GM18867 (cell line): ENCODE measurements at regions not wholly inside any gene's neighbourhood (a gene's known extent, or its start where the extent isn't known, plus 50 kb on each side); places are given as distances from the start of the nearest gene placed in this dataset.
"Not testable (repeated sequence)": the region's sequence is repeated elsewhere in the genome, so short reads cannot be mapped to it uniquely, and the experiment has no call there.

Source experiments
- ATAC-seq: cut with Tn5 transposase; IDR thresholded peaks from one replicate; pipeline ENCODE4 v1.9.1; 2021; ENCODE audit warnings: mild to moderate bottlenecking, moderate library complexity; ENCODE audit not compliant: unreplicated experiment

- no peak for ATAC-seq
These were observed 229.9 kb downstream of the ZNF608 start for GRCh38 chr5:124516567-124516966.

DNA sequence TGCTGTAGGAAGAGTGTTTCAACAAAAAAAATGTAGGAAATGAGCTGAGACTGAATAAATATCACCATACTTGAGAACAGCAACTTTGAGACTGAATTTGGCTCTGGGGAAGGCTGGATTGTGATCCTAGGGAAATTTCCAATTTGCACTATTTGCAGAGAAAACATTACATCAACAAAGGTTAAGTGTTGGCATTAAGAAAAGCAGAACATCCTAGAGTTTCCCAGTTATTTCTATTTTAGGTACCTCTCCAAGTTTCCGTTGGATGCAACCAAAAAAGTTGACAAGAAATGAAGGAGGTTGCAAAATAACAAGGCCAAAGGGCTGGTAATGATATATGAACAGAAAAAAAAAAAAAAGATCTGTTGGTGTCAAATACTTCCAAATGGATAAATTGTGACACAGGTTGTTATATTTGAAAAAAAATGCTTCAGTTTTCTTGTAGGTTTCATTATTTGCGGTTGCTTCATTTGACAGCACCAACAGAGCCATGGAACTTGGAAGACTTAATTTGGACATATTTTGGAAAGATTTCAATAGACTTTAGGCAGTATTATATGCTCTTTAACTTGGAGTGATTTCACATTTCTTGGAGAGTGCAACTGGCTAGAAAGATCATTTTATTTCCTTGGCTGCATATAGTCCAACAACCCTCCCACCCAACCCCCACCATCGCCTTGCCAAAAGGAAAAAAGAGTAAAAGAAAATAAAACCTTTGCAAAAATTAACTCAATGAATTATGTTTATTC, 230.8 kb downstream of the ZNF608 start:
- ATAC-seq: no peak

GRCh38 chr5:124514956-124515355, 231.5 kb downstream of the ZNF608 start:
- ATAC-seq: no peak

DNA sequence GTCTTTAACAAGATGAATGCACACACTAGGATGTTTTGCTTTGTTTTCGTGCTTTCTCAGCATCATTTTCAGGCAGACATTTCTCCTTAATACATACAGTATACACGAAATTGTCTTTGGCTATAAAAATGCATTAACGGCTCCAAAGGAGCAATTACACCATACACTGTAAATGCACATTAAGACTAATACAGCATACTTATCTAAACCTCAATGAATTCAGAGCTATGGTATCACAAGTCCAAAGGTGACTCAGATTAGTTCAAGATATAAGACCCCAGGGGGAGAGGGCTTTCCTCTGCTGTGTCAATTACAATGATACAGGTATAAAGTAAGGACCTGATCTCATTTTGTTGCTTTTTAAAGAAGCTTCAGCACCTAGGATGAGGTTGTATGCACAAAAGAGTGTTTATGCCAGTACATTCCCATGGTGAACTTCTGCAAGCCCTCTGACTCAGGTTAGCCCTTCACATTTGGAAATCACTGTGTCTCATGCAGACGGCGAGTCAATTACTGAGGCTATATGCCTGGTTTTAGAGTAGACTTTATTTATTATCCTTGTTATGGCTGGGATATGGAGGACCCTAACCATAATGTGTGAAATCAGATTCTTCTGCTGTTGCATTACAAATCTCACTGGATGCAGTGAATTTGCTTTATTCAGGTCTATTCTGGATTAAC, 233.3 kb downstream of the ZNF608 start:
- ATAC-seq: no peak

DNA sequence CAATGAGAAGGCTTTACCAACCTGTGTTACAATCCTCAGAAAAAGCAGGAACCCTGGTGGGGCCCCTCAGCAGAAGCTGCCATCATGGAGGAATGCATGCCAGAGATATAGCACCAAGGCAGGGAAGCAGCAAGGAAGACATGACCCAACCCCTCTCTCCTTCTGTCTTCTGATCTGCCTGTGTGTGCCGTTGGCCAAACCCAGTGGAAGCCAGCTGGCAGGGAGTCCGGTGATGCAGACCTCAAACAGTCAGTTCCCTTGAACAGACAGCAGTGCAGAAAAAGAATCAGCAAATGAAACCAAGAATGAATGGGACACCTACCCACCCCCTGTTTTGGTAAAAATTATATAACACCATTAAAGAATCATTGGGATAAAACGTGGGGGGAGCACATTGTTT, 234.2 kb downstream of the ZNF608 start:
- no peak for ATAC-seq

DNA sequence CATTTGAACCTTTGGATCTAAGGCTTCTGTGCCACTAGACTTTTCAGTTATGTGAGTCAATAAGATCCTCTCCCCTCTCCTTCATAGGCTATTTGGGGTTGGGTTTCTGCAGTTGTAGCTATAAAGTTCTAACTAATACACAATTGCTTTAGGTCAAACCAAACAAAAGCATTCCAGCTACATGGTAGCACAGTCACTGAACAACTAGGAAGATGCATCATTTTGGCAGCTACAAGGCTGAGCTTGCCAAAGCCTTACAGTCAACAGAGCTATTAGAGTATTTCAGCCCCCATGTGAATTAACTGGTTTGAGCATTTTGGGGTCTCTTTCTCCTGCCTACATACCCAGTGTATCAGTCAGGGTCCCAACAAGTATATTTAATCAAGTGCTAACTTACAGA, 234.6 kb downstream of the ZNF608 start:
- no peak for ATAC-seq

- ATAC-seq: no peak
These were observed 238.8 kb downstream of the ZNF608 start for GRCh38 chr5:124507688-124508087.

DNA sequence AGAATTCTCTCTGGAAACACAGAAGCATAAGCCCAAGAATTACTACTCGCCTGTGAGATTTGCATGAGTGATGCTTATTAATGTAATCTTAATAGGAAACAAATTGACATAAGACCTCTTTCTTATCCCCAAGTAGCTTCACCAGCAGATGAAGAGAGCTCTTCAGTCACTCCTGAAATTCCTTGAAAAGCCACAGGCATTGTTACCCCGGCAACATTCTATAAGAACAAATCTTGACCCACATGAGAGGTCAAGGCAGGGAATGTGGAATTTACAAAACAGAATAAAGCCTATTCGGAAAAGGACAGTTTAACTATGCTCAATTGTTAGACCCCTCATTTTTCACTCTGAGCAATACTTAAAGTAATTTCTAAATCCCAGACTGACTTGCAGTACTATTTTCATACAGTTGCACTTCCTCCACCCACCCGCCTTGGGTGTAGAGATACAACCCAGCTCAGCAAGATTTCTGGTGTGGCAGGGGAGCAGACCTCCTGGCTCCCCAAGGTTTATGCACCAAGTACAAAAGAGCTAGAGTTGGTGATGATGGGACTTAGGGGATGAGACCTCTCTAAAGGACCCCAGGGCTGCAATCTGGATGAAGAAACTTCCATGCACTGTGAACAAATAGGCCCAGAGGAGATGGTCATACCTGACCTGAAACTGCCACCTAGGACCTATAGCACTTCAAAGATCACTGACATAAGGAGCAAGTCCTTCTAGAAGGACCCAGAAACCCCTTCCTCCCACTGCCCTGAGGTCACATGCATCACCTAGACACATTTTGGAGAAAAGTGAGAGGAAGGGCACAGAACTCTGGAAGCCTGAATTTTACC, 242.1 kb downstream of the ZNF608 start:
- peak; percentile 99 for ATAC-seq

GRCh38 chr5:124502551-124502950, 243.9 kb downstream of the ZNF608 start:
- ATAC-seq: no peak

GRCh38 chr5:124499818-124500217, 246.6 kb downstream of the ZNF608 start:
- not testable (repeated sequence) for ATAC-seq

DNA sequence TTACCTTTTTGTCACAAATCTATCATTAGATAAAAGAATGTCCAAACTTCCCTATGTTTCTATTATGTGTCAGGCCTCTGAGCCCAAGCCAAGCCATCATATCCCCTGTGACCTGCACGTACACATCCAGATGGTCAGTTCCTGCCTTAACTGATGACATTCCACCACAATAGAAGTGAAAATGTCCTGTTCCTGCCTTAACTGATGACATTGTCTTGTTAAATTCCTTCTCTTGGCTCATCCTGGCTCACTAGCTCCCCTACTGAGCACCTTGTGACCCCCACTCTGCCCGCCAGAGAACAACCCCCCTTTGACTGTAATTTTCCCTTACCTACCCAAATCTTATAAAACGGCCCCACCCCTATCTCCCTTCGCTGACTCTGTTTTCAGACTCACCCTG, 249.5 kb downstream of the ZNF608 start:
- not testable (repeated sequence) for ATAC-seq

DNA sequence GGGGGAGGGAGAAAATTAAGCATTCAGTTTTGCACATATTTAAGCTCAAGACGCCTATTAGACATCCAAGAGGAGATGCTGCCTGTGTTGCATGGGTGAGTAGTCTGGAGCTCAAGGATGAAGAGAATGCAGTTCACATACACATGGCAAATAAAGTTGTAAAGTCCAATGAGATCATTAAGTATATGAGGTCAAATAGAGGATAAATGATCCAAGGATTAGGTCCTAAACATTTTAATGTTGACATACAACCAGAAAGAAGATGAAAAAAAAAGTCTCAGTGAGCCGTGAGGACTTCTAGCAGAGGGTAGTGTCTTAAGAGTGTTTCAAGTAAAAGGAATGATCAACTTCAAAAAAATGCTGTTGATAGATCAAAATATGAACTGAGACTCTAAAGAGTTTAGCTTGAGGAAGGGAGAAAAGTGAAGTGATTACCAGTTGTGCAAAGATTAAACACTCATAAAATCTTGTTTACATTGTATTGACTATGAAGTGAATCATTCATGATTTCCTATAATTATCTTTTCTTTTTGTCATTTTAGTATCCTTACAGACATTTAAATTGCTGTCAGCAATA, 251.8 kb downstream of the ZNF608 start:
- no peak for ATAC-seq

GRCh38 chr5:124492444-124493224, 253.8 kb downstream of the ZNF608 start:
- ATAC-seq: no peak

GRCh38 chr5:124490315-124490714, 256.1 kb downstream of the ZNF608 start:
- ATAC-seq: not testable (repeated sequence)

GRCh38 chr5:124481419-124481818, 265.0 kb downstream of the ZNF608 start:
- ATAC-seq: no peak

DNA sequence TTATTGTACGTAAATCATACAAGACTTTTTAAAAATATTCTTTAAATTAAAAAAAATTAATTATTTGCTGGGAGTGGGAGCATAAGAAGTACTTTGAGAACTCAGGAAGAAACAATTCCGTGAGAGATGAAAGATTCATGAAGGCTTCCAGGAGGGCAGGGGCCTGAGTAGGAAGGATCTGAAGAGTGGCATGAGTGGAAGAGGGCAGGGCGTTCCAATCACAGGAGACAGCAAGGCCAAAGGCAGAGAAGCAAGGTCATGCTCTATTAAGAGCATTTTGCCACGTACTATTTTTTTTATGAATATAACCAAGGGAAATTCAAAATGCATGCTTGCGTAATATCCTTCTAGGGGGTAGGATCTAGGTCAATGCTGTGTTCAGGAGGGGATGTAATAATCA, 265.5 kb downstream of the ZNF608 start:
- ATAC-seq: no peak

- ATAC-seq: no peak
These were observed 266.4 kb downstream of the ZNF608 start for GRCh38 chr5:124480022-124480421.

DNA sequence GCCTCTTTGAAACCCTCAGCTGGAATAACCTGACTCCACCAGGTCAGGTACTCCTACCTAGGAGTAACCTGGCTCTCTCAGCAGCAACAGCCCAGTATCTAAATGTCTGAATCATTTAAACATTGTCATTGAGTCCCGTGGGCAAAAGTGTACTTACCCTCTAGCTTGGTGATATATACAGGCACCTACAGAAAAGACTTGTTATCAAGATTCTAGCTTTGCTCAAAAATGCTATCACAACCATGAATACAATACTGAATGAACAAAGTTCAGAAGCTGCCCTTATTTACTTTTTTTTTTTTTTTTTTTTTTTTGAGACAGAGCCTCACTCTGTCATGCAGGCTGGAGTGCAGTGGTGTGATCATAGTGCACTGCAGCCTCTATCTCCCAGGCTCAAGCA, 268.2 kb downstream of the ZNF608 start:
- ATAC-seq: no peak

GRCh38 chr5:124477577-124477976, 268.9 kb downstream of the ZNF608 start:
- ATAC-seq: no peak

- ATAC-seq: no peak
These were observed 269.4 kb downstream of the ZNF608 start for GRCh38 chr5:124477062-124477461.
